ENCODE measurements at regions not wholly inside any gene's neighbourhood (a gene's known extent, or its start where the extent isn't known, plus 50 kb on each side); places are given as distances from the start of the nearest gene placed in this dataset.

GRCh38 chr11:11220786-11221185 lies 132.3 kb downstream of the CSNK2A3 start:
- TF ChIP-seq CTCF (IDR thresholded peaks at IDR 0.05) (no peak), ATF1 (CRISPR knock-in tag; IDR thresholded peaks at IDR 0.05) (no peak), CREB1 (CRISPR knock-in tag; IDR thresholded peaks at IDR 0.05) (no peak), GABPB1 (CRISPR knock-in tag; IDR thresholded peaks at IDR 0.05) (no peak), E2F5 (CRISPR knock-in tag; IDR thresholded peaks at IDR 0.05) (no peak), NR2C2 (CRISPR knock-in tag; IDR thresholded peaks at IDR 0.05) (no peak), USF1 (CRISPR knock-in tag; IDR thresholded peaks at IDR 0.05) (no peak), ATF3 (CRISPR knock-in tag; conservative IDR thresholded peaks at IDR 0.05) (no peak)
- TF ChIP-seq, protein P1, sequence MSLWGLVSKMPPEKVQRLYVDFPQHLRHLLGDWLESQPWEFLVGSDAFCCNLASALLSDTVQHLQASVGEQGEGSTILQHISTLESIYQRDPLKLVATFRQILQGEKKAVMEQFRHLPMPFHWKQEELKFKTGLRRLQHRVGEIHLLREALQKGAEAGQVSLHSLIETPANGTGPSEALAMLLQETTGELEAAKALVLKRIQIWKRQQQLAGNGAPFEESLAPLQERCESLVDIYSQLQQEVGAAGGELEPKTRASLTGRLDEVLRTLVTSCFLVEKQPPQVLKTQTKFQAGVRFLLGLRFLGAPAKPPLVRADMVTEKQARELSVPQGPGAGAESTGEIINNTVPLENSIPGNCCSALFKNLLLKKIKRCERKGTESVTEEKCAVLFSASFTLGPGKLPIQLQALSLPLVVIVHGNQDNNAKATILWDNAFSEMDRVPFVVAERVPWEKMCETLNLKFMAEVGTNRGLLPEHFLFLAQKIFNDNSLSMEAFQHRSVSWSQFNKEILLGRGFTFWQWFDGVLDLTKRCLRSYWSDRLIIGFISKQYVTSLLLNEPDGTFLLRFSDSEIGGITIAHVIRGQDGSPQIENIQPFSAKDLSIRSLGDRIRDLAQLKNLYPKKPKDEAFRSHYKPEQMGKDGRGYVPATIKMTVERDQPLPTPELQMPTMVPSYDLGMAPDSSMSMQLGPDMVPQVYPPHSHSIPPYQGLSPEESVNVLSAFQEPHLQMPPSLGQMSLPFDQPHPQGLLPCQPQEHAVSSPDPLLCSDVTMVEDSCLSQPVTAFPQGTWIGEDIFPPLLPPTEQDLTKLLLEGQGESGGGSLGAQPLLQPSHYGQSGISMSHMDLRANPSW (CRISPR knock-in tag; conservative IDR thresholded peaks at IDR 0.05; ENCODE audit: low read depth) = no peak
- TF ChIP-seq, protein P2, sequence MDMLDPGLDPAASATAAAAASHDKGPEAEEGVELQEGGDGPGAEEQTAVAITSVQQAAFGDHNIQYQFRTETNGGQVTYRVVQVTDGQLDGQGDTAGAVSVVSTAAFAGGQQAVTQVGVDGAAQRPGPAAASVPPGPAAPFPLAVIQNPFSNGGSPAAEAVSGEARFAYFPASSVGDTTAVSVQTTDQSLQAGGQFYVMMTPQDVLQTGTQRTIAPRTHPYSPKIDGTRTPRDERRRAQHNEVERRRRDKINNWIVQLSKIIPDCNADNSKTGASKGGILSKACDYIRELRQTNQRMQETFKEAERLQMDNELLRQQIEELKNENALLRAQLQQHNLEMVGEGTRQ (CRISPR knock-in tag; IDR thresholded peaks at IDR 0.05) = no peak
- TF ChIP-seq, protein P3, sequence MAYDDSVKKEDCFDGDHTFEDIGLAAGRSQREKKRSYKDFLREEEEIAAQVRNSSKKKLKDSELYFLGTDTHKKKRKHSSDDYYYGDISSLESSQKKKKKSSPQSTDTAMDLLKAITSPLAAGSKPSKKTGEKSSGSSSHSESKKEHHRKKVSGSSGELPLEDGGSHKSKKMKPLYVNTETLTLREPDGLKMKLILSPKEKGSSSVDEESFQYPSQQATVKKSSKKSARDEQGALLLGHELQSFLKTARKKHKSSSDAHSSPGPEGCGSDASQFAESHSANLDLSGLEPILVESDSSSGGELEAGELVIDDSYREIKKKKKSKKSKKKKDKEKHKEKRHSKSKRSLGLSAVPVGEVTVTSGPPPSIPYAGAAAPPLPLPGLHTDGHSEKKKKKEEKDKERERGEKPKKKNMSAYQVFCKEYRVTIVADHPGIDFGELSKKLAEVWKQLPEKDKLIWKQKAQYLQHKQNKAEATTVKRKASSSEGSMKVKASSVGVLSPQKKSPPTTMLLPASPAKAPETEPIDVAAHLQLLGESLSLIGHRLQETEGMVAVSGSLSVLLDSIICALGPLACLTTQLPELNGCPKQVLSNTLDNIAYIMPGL (CRISPR knock-in tag; IDR thresholded peaks at IDR 0.05) = no peak
